Vagina (tissue), 2 donors: ENCODE measurements at regions not wholly inside any gene's neighbourhood (a gene's known extent, or its start where the extent isn't known, plus 50 kb on each side); places are given as distances from the start of the nearest gene placed in this dataset.

Experiments used
- DNase-seq, 2 donors: peaks; one replicate each; pipeline ENCODE4 v3.0.0-alpha.2; 2017; ENCODE audit errors: extremely low spot score in 2 of 2
- H3K27ac ChIP-seq: fragments of 200-600 bp; sonication (generic); one replicate; pipeline ENCODE4 v1.5.1; 2019
- H3K27me3 ChIP-seq: fragments of 200-600 bp; sonication (generic); one replicate; pipeline ENCODE4 v1.5.1; 2019
- H3K36me3 ChIP-seq, 2 donors: fragments of 200-600 bp; sonication (generic); one replicate each; pipeline ENCODE4 v1.5.1; 2017 to 2019
- H3K4me1 ChIP-seq: fragments of 200-600 bp; sonication (generic); one replicate; pipeline ENCODE4 v1.5.1; 2019
- H3K4me3 ChIP-seq, 2 donors: fragments of 200-600 bp; sonication (generic); 1 replicate in 1 of 2; 2 replicates in 1 of 2; pipeline ENCODE4 v1.5.1; 2016 to 2019
- H3K9me3 ChIP-seq: fragments of 200-600 bp; sonication (generic); one replicate; pipeline ENCODE4 v1.5.1; 2019
- POLR2A ChIP-seq, 2 donors: fragments of 450-650 bp; IDR thresholded peaks; one replicate each; pipeline ENCODE4 v1.6.1; 2017; ENCODE audit warnings: antibody characterized with exemption in 2 of 2, mild to moderate bottlenecking in 2 of 2, moderate library complexity in 2 of 2
- POLR2AphosphoS5 ChIP-seq, 2 donors: sonication (generic); formaldehyde crosslinking; IDR thresholded peaks; one replicate each; pipeline ENCODE4 v1.9.0; 2017; ENCODE audit warnings: antibody characterized with exemption in 2 of 2, mild to moderate bottlenecking in 2 of 2, low read depth in 1 of 2; ENCODE audit not compliant: insufficient read depth in 1 of 2
- intact Hi-C: fragments of 100-400 bp; cut with DNase I; formaldehyde crosslinking; loops from one replicate; pipeline ENCODE4 v1.15.1; 2023
- TF ChIP-seq, protein P1 (sequence below), 3 experiments: fragments of 450-650 bp in 2 of 3; fragments of 200-600 bp in 1 of 3; sonication (generic) in 1 of 3; IDR thresholded peaks; one replicate each; pipeline ENCODE4 v1.5.1; 2017 to 2019; ENCODE audit warnings: antibody characterized with exemption in 3 of 3, mild to moderate bottlenecking in 2 of 3, moderate library complexity in 2 of 3

DNA sequence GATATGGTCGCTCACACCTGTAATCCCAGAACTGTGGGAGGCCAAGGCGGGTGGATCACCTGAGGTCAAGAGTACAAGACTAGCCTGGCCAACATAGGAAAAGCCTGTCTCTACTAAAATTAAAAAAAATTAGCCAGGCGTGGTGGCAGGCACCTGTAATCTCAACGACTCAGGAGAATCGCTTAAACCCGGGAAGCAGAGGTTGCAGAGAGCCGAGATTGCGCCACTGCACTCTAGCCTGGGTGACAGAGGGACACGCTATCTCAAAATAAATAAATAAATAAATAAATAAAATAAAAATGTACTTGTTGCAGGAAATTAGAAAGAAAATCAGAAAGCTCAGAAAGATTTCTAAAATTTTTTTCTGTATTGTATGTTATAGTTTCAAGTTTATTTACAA lies 113.9 kb downstream of the LITAF start:
- Histone ChIP-seq H3K27me3 (no peaks in the 10 kb centered on the region), H3K9me3 (no peaks in the 10 kb centered on the region), H3K27ac (no peak overlapping the region), H3K4me3 (no peak overlapping the region), H3K36me3 (no peaks in the 10 kb centered on the region), H3K4me1 (no peaks in the 10 kb centered on the region)
- TF ChIP-seq POLR2AphosphoS5 (IDR thresholded peaks at IDR 0.05; ENCODE audit: insufficient read depth in 1 of 2, low read depth in 1 of 2), result no peak
- no peak for TF ChIP-seq POLR2A (IDR thresholded peaks at IDR 0.05)
- TF ChIP-seq, protein P1, sequence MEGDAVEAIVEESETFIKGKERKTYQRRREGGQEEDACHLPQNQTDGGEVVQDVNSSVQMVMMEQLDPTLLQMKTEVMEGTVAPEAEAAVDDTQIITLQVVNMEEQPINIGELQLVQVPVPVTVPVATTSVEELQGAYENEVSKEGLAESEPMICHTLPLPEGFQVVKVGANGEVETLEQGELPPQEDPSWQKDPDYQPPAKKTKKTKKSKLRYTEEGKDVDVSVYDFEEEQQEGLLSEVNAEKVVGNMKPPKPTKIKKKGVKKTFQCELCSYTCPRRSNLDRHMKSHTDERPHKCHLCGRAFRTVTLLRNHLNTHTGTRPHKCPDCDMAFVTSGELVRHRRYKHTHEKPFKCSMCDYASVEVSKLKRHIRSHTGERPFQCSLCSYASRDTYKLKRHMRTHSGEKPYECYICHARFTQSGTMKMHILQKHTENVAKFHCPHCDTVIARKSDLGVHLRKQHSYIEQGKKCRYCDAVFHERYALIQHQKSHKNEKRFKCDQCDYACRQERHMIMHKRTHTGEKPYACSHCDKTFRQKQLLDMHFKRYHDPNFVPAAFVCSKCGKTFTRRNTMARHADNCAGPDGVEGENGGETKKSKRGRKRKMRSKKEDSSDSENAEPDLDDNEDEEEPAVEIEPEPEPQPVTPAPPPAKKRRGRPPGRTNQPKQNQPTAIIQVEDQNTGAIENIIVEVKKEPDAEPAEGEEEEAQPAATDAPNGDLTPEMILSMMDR (IDR thresholded peaks at IDR 0.05), result no peak
- intact Hi-C loops, result no loop called here
- DNase-seq, result no peak

DNA sequence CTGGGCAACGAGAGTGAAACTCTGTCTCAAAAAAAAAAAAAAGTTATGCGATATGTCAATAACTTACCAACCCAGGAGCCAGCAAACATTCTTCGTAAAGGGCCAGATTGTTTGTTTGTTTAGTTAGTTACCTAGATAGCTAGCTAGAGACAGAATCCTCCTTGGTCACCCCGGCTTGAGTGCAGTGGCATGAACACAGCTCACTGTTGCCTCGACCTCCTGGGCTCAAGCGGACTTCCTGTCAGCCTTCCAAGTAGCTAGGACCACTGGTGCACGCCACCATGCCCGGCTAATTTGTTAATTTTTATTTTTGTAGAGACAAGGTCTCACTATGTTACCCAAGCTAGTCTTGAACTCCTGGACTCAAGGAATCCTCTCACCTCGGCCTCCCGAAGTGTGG lies 113.0 kb downstream of the LITAF start:
- Histone ChIP-seq H3K36me3 (no peaks in the 10 kb centered on the region), H3K27ac (no peak overlapping the region), H3K4me3 (no peak overlapping the region), H3K9me3 (no peaks in the 10 kb centered on the region), H3K4me1 (no peaks in the 10 kb centered on the region), H3K27me3 (no peaks in the 10 kb centered on the region)
- intact Hi-C loops, result no loop called here
- TF ChIP-seq POLR2A (IDR thresholded peaks at IDR 0.05), result no peak
- TF ChIP-seq POLR2AphosphoS5 (IDR thresholded peaks at IDR 0.05; ENCODE audit: insufficient read depth in 1 of 2, low read depth in 1 of 2), result no peak
- TF ChIP-seq, protein P1 (IDR thresholded peaks at IDR 0.05), result no peak
- no peak for DNase-seq

DNA sequence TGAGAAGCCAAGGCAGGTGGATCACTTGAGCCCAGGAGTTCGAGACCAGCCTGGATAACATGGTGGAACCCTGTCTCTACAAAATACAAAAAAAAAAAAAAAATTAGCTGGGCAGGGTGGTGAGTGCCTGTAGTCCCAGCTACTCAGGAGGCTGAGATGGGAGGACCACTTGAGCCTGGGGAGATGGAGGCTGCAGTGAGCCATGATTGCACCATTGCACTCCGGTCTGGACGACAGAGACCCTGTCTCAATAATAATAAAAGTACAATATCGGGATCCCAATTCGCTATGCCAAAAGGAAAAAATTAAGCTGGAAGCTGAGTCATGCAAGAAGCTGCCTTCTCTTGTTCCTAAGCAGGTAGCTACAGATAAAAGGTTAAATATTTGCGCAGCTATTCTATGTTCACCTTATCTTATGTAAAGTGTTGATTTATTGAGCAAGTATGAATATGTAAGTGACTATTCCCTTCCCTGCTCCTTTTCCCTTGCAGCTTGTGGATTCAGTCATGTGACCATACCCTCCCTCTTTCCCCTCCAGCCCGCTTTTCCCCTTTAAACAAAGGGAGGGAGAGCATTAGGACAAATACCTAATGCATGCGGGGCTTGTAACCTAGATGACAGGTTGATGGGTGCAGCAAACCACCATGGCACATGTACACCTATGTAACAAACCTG lies 112.0 kb downstream of the LITAF start:
- no peak overlapping the region for H3K4me3 ChIP-seq
- DNase-seq, result no peak
- no peaks in the 10 kb centered on the region for H3K36me3 ChIP-seq
- H3K27me3 ChIP-seq, result no peaks in the 10 kb centered on the region
- intact Hi-C loops, result no loop called here
- no peaks in the 10 kb centered on the region for H3K9me3 ChIP-seq
- no peak for TF ChIP-seq POLR2AphosphoS5 (IDR thresholded peaks at IDR 0.05; ENCODE audit: insufficient read depth in 1 of 2, low read depth in 1 of 2)
- TF ChIP-seq, protein P1 (IDR thresholded peaks at IDR 0.05), result no peak
- TF ChIP-seq POLR2A (IDR thresholded peaks at IDR 0.05), result no peak
- no peak overlapping the region for H3K27ac ChIP-seq
- no peaks in the 10 kb centered on the region for H3K4me1 ChIP-seq

DNA sequence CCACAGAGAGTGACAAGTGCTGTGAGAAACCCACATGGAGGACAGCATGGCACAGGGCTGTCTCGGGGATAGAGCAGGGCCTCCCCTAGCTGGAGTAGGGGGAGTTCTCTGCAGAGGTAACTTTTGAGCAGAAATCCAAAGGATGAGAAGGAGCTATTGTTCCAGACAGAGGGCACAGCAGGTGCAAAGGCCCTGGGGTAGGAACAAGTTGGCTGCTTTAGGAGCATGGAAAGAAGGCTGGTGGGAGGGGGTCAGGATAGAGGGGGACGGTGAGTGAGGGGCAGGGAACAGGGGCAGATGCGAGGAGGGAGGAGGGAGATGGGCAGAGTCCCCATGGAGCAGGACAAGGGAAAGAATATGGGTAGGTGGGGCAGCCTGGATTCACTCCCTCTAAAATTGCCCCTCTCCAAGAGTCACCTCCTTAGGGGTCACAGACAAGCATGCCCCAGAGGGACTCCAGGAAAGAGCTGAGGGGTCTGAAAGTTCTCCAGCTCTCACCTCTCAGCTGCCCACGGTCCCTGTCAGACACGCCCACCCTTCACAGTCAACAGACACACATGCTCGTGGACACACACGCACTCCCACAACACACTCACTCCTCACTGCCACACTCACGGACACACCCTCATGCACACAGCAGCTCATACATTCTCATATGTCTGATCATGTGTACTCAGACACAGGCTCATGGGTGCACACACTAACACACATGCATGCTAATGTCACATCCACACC lies 110.7 kb downstream of the LITAF start:
- Histone ChIP-seq H3K36me3 (no peaks in the 10 kb centered on the region), H3K27ac (no peak overlapping the region), H3K27me3 (no peaks in the 10 kb centered on the region), H3K4me1 (no peaks in the 10 kb centered on the region), H3K4me3 (no peak overlapping the region), H3K9me3 (no peaks in the 10 kb centered on the region)
- DNase-seq, result no peak
- TF ChIP-seq POLR2AphosphoS5 (IDR thresholded peaks at IDR 0.05; ENCODE audit: insufficient read depth in 1 of 2, low read depth in 1 of 2) (no peak), POLR2A (IDR thresholded peaks at IDR 0.05) (no peak)
- TF ChIP-seq, protein P1 (IDR thresholded peaks at IDR 0.05), result no peak
- intact Hi-C loops, result no loop called here

DNA sequence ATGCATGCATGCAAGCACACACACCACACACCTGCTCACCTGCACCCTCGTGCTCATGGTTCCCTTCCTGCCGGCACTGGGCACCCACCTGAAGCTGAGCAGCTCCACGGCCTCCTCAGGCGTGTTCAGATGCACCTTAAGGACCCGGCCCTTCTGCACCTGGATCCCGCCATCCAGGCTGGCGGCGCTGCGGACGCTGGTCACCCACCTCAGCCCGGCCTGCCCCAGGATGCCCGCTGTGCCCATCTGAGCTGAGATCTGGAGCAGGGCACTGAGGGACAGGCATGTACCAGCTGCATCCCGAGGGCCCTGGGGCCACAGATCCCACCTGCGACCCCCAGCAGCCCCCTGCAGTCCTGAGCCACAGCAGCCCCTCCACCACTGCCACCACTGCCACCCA lies 110.0 kb downstream of the LITAF start:
- no peaks in the 10 kb centered on the region for H3K27me3 ChIP-seq
- TF ChIP-seq, protein P1 (IDR thresholded peaks at IDR 0.05), result no peak
- TF ChIP-seq POLR2A (IDR thresholded peaks at IDR 0.05) (no peak), POLR2AphosphoS5 (IDR thresholded peaks at IDR 0.05; ENCODE audit: insufficient read depth in 1 of 2, low read depth in 1 of 2) (no peak)
- intact Hi-C loops, result no loop called here
- H3K4me1 ChIP-seq, result no peaks in the 10 kb centered on the region
- no peaks in the 10 kb centered on the region for H3K36me3 ChIP-seq
- no peak for DNase-seq
- H3K27ac ChIP-seq, result no peak overlapping the region
- H3K4me3 ChIP-seq, result no peak overlapping the region
- no peaks in the 10 kb centered on the region for H3K9me3 ChIP-seq
